HG02981 (cell line): ENCODE measurements at regions not wholly inside any gene's neighbourhood (a gene's known extent, or its start where the extent isn't known, plus 50 kb on each side); places are given as distances from the start of the nearest gene placed in this dataset.
"Not testable (repeated sequence)": the region's sequence is repeated elsewhere in the genome, so short reads cannot be mapped to it uniquely, and the experiment has no call there.

Experiments used
- ATAC-seq: cut with Tn5 transposase; IDR thresholded peaks from one replicate; pipeline ENCODE4 v1.9.1; 2021; ENCODE audit warnings: mild to moderate bottlenecking, moderate library complexity; ENCODE audit not compliant: unreplicated experiment

DNA sequence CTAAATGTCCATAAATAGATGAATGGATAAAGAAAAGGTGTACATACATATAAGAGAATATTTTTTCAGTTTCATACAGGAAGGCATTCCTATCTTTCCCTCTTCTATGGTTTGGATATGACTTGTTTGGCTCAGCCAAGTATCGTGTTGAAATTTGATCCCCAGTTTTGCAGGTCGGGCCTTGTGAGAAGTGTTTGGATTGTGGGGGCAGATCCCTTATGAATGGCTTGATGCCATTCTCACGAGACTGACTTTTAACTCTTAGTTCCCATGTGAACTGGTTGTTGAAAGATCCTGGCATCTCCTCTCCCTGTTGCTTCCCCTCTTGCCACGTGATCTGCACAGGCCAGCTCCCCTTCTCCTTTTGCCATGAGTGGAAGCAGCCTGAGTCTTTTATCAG, 421.1 kb upstream of the FTMT start:
- no peak for ATAC-seq

DNA sequence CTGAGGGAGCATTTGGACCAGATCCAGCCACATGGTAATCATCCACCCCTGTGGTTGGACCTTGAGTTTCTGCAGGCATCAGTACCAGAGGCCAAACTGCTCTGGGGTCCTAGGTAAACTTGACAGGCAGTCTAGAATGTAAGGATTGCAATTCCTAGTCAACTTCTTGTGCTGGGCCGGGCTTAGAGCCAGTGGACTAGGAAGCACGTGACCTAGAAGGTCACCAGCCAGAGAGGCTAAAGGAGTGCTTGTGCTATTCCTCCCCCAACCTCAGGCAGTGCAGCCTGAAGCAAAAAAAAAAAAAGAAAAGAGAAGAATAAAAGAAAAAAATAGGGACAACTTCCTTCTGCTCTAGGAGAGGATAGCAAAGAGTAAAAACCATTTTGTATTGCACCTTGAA, 406.2 kb upstream of the FTMT start:
- ATAC-seq, result no peak

DNA sequence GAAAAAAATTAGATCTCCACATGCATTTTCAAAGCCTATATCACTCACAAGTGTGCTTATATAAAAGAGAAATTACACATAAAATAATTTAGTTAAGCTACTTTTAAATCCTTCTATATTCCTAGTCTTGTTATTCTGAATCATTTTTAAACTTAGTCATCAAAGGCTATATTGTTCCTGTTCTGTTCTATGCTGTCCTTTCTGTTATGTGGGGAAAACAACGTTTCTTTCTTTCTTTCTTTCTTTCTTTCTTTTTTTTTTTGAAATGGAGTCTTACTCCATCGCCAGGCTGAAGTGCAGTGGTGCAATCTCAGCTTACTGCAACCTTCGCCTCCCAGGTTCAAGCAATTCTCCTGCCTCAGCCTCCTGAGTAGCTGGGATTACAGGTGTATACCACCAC, 389.2 kb upstream of the FTMT start:
- no peak for ATAC-seq

GRCh38 chr5:121471222-121471621, 380.5 kb upstream of the FTMT start:
- ATAC-seq, result not testable (repeated sequence)

DNA sequence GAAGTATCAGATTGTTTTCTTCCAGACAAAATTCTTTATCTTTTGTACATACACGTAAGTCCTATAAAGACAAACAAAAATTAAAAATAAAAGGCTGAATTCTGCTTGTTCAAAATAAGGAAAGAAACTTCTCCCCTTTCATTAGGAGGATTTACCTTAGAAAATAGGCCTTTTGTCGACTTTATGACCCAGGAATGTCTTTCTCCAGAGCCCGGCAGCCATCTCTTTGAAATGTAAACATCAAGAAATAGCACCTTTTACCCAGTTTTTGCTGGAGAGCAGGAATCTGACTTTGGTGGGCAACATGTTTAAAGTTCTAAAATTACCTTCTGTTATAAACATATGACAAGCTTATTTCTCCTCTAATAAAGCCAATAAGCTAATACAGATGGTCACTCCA, 373.0 kb upstream of the FTMT start:
- no peak for ATAC-seq

DNA sequence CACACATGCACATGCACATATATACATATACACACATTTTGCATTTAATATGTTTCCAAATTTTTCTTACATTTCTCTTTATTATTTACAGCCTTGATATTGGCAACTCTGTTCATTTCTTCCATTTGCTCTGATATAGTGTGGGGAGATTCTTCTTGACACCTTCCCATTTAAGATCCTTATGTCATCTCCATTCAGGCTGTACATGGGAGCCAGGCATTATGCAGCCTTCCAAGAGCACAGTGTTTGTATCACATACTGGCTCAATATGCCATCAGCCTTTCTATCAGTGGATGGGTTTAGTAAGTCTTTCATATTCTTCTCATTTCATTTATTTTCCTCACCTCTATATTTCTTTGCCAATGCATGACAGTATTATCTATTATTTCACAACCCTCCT, 372.3 kb upstream of the FTMT start:
- no peak for ATAC-seq

- no peak for ATAC-seq
These were observed 366.4 kb upstream of the FTMT start for GRCh38 chr5:121485281-121485680.

DNA sequence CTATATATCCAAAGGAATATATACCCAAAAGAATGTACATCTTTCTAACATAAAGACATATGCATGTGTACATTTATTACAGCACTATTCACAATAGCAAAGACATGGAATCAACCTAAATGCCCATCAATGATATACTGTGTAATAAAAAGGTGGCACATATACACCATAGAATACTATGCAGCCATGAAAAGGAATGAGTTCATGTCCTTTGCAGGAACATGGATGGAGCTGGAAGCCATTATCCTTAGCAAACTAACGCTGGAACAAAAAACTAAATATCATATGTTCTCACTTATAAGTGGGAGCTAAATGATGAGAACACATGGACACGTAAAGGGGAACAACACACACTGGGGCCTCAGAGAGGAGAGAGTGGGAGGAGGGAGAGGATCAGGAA, 365.7 kb upstream of the FTMT start:
- ATAC-seq, result not testable (repeated sequence)

DNA sequence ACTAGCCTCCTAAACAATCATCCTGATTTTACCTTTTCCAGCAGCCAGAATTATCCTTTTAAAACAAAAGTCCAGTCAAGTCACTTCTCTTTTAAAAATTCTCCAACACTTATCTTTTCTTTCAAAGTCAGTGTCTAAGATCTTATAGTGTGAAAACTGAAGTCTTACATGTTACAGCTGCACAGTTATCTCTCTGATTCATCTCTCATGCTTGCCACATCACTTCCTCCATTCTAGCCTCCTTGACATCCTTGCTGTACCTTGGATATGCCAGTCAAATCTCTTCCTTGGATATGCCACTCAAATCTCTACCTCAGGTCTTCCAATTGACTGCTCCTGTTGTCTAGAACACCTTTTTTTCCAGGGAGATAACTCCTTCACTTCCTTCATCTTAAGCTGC, 361.7 kb upstream of the FTMT start:
- no peak for ATAC-seq

- ATAC-seq, result no peak
These were observed 354.5 kb upstream of the FTMT start for GRCh38 chr5:121497176-121497575.

- no peak for ATAC-seq
These were observed 351.4 kb upstream of the FTMT start for GRCh38 chr5:121500310-121500709.

DNA sequence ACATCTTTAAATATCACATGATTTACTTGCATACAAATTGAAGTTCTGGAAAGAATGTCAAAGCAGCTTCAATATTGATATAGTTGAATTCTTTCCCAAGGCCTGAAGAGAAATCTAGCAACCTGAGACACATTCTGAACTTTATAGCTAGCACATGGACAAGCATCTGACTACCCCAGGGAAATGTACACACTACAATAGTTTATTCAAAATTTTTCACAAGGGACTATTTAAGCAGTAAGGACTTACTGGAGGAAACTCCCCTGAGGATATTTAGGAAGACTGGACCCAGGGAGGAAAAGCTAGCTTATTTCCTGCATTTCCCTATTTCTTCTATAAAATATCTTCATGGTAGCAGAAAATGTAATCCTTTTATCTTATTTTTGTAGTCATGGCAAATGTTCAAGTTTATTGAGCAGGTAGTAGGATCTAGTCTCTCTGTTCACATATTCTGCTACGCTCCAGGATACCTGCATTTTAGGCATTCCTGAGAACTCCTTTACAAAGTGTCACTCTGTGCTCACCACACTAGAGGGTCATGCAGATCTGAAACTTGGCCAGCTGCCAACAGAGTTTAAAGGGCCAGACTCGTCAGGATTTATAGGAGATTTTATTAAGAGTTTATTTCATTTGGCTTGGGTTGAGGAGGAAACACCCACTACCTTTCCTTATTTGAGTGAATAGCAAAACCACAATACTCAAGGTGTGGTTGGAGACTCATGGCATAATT, 348.4 kb upstream of the FTMT start:
- no peak for ATAC-seq

DNA sequence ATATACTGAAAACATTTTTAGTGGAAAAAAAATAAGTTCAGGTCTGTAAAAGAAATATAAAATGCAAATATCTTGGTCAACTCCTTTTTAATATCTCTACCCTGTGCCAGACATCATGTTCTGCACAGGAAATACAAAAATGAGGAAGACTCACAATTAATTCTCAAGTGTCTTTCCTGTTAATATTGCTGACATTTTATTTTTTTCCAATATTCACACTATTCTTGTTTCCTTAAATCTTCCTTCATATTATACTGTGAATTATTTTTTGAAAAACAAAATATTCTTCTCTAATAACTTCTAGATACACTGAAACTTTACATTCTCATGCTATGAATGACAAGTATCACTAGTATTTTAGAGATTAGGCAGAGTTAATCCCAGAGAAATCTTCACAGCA, 334.7 kb upstream of the FTMT start:
- no peak for ATAC-seq

GRCh38 chr5:121525706-121526105, 326.0 kb upstream of the FTMT start:
- no peak for ATAC-seq

GRCh38 chr5:121526908-121527307, 324.8 kb upstream of the FTMT start:
- no peak for ATAC-seq

DNA sequence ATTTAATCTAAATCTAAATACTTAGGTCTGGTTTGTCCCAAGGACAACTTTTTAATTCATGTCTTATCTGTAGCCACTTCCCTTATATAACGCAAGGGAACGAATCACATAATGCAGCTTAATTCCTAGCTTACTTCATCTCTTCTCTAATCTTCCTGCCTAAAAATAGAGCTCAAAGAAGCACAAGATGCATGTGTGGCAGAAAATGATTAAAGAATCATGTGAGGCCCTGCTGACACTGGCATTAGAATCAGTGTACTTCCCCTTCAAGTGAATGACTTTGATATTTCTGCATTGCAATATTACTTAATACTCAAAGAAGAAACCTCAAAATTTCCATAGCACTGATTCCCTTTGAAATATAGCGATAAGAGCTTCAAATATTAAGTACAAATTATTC, 317.9 kb upstream of the FTMT start:
- no peak for ATAC-seq

GRCh38 chr5:121550989-121551388, 300.7 kb upstream of the FTMT start:
- no peak for ATAC-seq

DNA sequence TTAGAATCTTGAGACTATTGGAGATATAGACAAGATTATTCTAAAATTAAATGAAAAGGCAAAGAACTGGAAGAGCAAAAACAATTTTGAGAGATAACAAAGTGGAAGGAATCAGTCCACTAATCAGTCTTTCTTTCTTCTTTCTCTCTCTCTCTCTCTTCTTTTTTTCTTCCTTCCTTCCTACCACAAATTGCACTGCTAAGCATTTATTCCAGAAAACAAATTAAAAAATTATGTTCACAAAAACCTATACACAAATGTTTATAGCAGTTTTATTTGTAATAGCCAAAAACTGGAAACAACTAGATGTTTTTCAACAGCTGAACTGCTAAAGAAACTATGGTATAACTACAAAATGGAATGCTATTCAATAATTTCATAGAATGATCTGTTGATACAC, 291.9 kb upstream of the FTMT start:
- ATAC-seq, result no peak

- no peak for ATAC-seq
These were observed 279.6 kb upstream of the FTMT start for GRCh38 chr5:121572061-121572460.

DNA sequence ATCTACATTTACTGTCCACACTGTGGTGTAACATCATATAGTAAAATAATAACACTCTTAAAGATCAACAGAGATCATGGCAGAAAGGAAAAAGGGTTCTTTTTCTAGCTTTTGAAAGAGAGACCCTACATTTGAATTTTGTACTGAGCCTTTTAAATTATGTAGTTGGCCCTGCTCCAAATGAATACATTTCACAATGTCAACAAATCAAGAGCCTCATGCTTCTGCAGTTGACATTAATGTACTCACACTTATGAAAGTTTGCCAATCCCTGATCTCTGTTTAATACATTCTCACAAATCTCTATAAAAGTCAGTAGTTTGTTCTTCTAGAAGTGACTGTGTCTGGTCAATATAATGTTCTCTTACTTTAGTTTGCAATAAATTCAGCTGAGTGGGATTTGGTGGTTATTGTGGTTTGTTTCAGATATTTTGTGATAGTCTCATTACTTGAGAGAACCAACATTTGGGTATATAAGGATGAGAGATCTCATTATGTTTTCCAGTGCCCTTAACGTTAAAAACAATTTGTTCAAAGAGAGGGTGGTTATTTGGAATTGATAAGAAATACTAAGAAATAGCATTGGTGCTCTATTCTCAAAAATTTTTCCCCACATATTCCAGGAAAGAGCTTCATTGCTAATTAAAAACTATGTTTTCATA, 277.8 kb upstream of the FTMT start:
- ATAC-seq, result no peak

DNA sequence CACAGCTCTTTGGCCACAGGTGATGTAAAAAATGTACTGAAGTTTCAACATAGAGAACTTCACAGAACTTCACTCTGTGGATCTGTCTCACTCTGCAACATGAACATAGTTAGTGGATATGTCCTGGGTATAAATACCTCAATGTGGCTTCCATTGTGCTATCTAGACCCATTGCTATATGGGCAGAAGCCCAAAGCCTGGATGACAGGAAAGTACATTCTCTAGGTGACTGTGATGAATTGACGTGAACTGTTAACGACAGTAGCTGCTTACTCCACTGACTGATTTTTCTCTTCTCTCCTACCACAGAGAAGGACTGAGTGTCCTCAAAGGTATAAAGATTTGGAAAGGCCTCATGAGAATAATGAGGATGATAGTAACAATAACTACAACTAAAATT, 270.1 kb upstream of the FTMT start:
- no peak for ATAC-seq

DNA sequence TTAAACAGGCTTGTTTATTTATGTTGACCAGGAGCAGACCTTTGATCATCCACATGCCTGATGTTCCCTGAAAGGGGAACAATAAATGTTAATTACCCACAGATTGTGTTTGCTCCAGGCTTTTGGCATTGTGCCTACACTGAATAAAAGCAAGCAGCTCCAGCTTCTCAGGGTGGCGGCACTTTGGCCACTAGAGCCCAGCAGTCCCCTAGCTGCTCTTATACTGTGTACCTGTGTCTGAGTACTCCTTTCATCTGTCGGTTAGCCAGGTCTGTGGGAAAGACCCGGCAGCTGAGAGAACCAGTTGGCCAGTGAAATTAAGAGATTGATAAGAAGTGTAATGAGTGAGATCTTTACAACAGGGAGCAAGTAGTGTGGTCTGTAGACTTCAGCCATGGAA, 254.8 kb upstream of the FTMT start:
- no peak for ATAC-seq

DNA sequence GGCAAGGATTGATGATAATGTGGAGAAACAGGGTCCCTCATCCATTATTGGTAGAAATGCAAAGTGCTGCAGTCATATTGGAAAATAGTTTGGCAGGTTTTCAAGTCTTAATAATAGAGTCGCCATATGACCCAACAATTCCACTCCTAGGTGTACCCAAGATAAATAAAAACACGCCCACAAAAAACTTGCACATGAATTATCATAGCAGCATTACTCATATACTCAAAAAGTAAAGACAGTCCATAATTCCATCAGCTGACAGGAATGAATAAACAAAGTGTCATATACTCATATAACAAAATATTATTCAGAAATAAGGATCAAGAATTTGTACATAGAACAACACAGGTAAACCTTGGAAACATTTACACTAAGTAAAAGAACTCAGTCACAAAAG, 242.9 kb upstream of the FTMT start:
- no peak for ATAC-seq
